ENCODE measurements at regions not wholly inside any gene's neighbourhood (a gene's known extent, or its start where the extent isn't known, plus 50 kb on each side); places are given as distances from the start of the nearest gene placed in this dataset.

- Histone ChIP-seq H3K4me1 (no peaks in the 10 kb centered on the region), H3K9me3 (no peaks in the 10 kb centered on the region), H3K4me3 (ENCODE audit: low read depth, low read length) (no peak overlapping the region), H3K27me3 (no peaks in the 10 kb centered on the region), H3K36me3 (no peaks in the 10 kb centered on the region)
- no peak for TF ChIP-seq CTCF (IDR thresholded peaks at IDR 0.05; ENCODE audit: low read depth, low read length)
- DNase-seq = no peak
These were observed 97.0 kb upstream of the SLC6A14 start for GRCh38 chrX:116339407-116339806.

- no peak for TF ChIP-seq CTCF (IDR thresholded peaks at IDR 0.05; ENCODE audit: low read depth, low read length)
- Histone ChIP-seq H3K4me1 (no peaks in the 10 kb centered on the region), H3K9me3 (no peaks in the 10 kb centered on the region)
These were observed 93.5 kb upstream of the SLC6A14 start for GRCh38 chrX:116342903-116343302.

DNA sequence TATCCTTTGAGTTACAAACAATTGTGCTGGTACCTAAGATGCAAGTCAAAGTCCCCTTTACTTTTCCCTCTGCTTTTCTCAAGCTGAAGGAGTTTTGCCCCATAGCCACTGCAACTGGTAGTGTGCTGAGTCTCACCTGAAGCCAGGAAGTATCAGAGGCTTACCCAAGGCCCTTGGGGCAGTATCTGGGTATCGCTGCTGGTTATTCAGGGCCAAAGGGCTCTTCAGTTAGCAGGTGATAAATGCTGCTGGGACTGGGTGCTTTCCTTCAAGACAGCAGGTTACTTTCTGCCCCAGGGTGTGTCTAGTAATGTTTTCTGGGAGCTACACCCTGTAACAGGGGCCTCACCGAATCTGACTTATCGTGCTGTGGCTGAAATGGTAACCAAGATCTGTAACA lies 90.4 kb upstream of the SLC6A14 start:
- DNase-seq = no peak

More at GRCh38 chrX:116342903-116343302, 93.5 kb upstream of the SLC6A14 start:
- H3K27me3 ChIP-seq = no peaks in the 10 kb centered on the region
- H3K4me3 ChIP-seq (ENCODE audit: low read depth, low read length) = no peak overlapping the region
- H3K36me3 ChIP-seq = no peaks in the 10 kb centered on the region
- no peak for DNase-seq

GRCh38 chrX:116357329-116357728 lies 79.1 kb upstream of the SLC6A14 start:
- no peak for DNase-seq
- Histone ChIP-seq H3K36me3 (no peaks in the 10 kb centered on the region), H3K4me1 (no peaks in the 10 kb centered on the region), H3K27me3 (no peaks in the 10 kb centered on the region), H3K9me3 (no peaks in the 10 kb centered on the region), H3K4me3 (ENCODE audit: low read depth, low read length) (no peak overlapping the region)
- TF ChIP-seq CTCF (IDR thresholded peaks at IDR 0.05; ENCODE audit: low read depth, low read length) = no peak

More for the DNA sequence above, 90.4 kb upstream of the SLC6A14 start:
- no peak for TF ChIP-seq CTCF (IDR thresholded peaks at IDR 0.05; ENCODE audit: low read depth, low read length)
- Histone ChIP-seq H3K27me3 (no peaks in the 10 kb centered on the region), H3K4me3 (ENCODE audit: low read depth, low read length) (no peak overlapping the region), H3K9me3 (no peaks in the 10 kb centered on the region), H3K4me1 (no peaks in the 10 kb centered on the region), H3K36me3 (no peaks in the 10 kb centered on the region)

DNA sequence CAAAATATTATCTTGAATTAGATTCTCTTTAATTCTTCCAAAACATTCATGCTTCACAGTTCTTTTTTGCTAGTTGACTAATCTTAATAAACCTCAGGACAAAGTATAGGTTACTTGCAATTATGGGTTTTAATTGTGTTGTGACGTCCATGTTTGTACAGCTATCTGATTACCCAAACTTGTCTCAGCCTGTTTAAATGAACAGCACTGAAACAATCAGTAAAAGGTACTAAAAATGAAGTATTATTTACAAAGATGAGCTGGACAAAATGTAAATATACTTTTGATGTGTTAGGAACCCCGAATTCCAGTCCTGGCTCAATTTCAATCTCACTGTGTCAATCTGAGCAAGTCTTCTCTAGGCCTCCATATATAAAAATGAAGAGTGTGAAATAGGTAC lies 57.4 kb upstream of the SLC6A14 start:
- Histone ChIP-seq H3K4me3 (ENCODE audit: low read depth, low read length) (no peak overlapping the region), H3K36me3 (no peaks in the 10 kb centered on the region), H3K27me3 (no peaks in the 10 kb centered on the region), H3K9me3 (no peaks in the 10 kb centered on the region), H3K4me1 (no peaks in the 10 kb centered on the region)
- TF ChIP-seq CTCF (IDR thresholded peaks at IDR 0.05; ENCODE audit: low read depth, low read length) = no peak
- no peak for DNase-seq

GRCh38 chrX:116379854-116380253 lies 56.6 kb upstream of the SLC6A14 start:
- no peak for TF ChIP-seq CTCF (IDR thresholded peaks at IDR 0.05; ENCODE audit: low read depth, low read length)
- no peak for DNase-seq
- Histone ChIP-seq H3K4me1 (no peaks in the 10 kb centered on the region), H3K4me3 (ENCODE audit: low read depth, low read length) (no peak overlapping the region), H3K9me3 (no peaks in the 10 kb centered on the region), H3K27me3 (no peaks in the 10 kb centered on the region), H3K36me3 (no peaks in the 10 kb centered on the region)
